ENCODE measurements at regions not wholly inside any gene's neighbourhood (a gene's known extent, or its start where the extent isn't known, plus 50 kb on each side); places are given as distances from the start of the nearest gene placed in this dataset.

- H3K4me3 ChIP-seq (ENCODE audit: low read length): no peak overlapping the region
- no peak for DNase-seq (ENCODE audit: low read depth, low spot score)
Measured at GRCh38 chr12:126727218-126728075, 1539.5 kb upstream of the TMEM132C start.

- no peak for DNase-seq (ENCODE audit: low read depth, low spot score)
- H3K4me3 ChIP-seq (ENCODE audit: low read length): no peak overlapping the region
Measured at GRCh38 chr12:126734296-126734695, 1532.7 kb upstream of the TMEM132C start.

GRCh38 chr12:126734710-126735109 lies 1532.3 kb upstream of the TMEM132C start:
- no peak for DNase-seq (ENCODE audit: low read depth, low spot score)
- H3K4me3 ChIP-seq (ENCODE audit: low read length): no peak overlapping the region

DNA sequence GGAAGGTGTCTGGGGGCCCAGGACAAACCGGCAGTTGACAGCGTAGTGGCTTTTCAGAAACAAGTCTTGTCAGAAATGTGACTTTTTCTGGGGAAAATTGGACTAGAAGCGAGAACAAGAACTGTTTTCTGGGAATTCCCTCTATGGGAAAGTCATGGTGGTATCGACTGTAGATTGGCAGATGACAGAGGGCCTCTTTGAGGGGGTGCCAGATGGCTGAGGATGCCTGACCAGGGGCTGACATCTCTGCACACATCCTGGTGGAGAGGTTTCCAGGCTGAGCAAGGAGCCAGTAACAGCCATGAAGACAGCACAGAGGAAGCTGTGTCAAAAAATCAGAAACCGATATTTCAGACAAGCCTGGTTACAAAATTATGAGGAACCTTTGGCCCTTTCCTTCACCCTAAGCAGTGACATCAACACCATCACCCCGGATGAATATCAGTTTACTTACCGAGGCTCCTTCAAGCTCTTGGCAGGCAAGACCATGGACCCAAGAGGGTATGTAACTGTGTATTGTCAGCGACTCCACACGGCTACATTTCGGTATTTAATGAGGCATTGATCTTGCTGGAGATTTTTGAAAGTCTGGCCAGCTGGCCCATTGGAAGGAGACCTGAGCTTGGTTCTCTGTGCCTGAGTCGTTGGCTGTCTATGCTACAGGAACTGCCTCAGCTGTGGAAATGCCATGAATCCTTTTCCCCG lies 1525.3 kb upstream of the TMEM132C start:
- DNase-seq (ENCODE audit: low read depth, low spot score): no peak
- no peak overlapping the region for H3K4me3 ChIP-seq (ENCODE audit: low read length)

DNA sequence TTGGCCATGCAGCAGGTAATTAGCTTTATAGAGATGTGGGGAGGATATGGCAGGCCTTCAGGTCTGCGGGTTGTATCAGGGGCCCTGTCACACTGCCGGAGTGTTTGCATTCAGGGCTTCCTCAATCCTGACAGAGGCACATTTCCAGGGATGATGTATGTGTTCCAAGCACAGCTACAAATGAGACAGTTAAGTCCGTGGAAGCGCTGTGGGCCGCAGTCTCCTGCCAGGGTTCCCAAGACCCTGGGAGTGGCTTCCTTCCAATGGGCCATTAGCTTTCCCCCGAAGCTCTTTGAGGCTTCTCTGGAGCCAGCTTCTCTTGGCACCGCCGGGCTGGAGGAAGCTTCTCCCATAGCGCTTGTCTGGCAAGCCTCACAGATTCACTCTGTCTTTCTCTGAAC lies 1524.7 kb upstream of the TMEM132C start:
- DNase-seq (ENCODE audit: low read depth, low spot score): no peak
- H3K4me3 ChIP-seq (ENCODE audit: low read length): no peak overlapping the region

GRCh38 chr12:126747530-126748149 lies 1519.3 kb upstream of the TMEM132C start:
- H3K4me3 ChIP-seq (ENCODE audit: low read length): no peak overlapping the region
- DNase-seq (ENCODE audit: low read depth, low spot score): peak; percentile 16

GRCh38 chr12:126752021-126752420 lies 1514.9 kb upstream of the TMEM132C start:
- DNase-seq (ENCODE audit: low read depth, low spot score): no peak
- no peak overlapping the region for H3K4me3 ChIP-seq (ENCODE audit: low read length)

- no peak overlapping the region for H3K4me3 ChIP-seq (ENCODE audit: low read length)
- no peak for DNase-seq (ENCODE audit: low read depth, low spot score)
Measured at GRCh38 chr12:126757326-126757725, 1509.6 kb upstream of the TMEM132C start.

- DNase-seq (ENCODE audit: low read depth, low spot score): no peak
- no peak overlapping the region for H3K4me3 ChIP-seq (ENCODE audit: low read length)
Measured at GRCh38 chr12:126760092-126760491, 1506.9 kb upstream of the TMEM132C start.

- no peak overlapping the region for H3K4me3 ChIP-seq (ENCODE audit: low read length)
- DNase-seq (ENCODE audit: low read depth, low spot score): no peak
Measured at GRCh38 chr12:126761420-126761819, 1505.5 kb upstream of the TMEM132C start.

DNA sequence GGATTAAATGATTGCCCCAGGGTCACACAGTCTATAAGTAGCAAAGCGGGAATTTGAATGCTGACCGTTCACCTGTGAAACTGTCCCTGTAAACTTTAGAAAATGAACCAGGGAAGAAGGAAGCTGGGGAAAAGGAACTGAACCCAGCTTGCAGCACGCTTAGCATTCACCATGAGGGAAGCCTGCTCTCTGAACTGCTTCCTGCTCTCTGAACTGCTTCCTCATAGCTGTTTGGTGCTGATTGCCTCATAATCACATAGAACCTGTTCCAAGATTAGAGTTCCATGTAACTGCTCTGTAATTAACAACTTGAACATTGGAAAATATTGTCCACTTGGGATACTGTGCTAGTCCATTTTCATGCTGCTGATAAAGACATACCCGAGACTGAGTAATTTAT lies 1504.8 kb upstream of the TMEM132C start:
- no peak overlapping the region for H3K4me3 ChIP-seq (ENCODE audit: low read length)
- no peak for DNase-seq (ENCODE audit: low read depth, low spot score)

DNA sequence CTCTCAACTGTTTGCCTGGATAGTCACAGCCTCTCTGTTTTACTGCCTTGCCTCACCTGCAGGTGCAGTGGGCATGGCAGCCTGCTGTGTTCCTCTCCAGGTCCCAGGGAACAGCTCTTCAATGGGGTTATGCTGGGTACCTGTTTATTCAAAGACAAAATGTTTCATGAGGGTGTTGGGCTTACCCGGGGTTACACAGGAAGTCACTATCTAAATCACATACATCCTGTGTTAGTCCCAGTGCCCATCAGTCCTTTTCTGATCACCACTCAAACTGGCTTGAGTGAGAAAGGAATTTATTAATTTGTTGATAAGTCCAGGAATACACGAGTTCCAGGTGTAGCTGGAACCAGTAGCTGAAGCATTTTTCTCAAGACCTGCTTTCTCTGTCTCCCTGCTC lies 1503.6 kb upstream of the TMEM132C start:
- no peak overlapping the region for H3K4me3 ChIP-seq (ENCODE audit: low read length)
- DNase-seq (ENCODE audit: low read depth, low spot score): no peak

- no peak for DNase-seq (ENCODE audit: low read depth, low spot score)
- no peak overlapping the region for H3K4me3 ChIP-seq (ENCODE audit: low read length)
Measured at GRCh38 chr12:126767334-126767733, 1499.6 kb upstream of the TMEM132C start.

- DNase-seq (ENCODE audit: low read depth, low spot score): no peak
- H3K4me3 ChIP-seq (ENCODE audit: low read length): no peak overlapping the region
Measured at GRCh38 chr12:126768517-126768916, 1498.5 kb upstream of the TMEM132C start.

DNA sequence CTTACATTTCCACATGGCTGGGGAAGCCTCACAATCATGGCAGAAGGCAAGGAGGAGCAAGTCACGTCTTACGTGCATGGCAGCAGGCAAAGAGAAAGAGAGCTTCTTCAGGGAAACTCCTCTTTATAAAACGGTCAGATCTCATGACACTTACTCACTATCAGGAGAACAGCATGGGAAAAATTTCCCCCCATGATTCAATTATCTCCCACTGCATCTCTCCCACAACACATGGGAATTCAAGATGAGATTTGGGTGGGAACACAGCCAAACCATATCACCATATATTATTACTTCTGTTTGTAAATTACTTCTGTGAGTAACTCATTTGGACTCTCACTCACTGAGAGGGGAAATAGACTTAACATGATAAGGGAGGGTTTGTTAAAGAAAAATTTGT lies 1496.8 kb upstream of the TMEM132C start:
- DNase-seq (ENCODE audit: low read depth, low spot score): no peak
- H3K4me3 ChIP-seq (ENCODE audit: low read length): no peak overlapping the region

- no peak overlapping the region for H3K4me3 ChIP-seq (ENCODE audit: low read length)
- no peak for DNase-seq (ENCODE audit: low read depth, low spot score)
Measured at GRCh38 chr12:126772171-126772864, 1494.7 kb upstream of the TMEM132C start.

- no peak for DNase-seq (ENCODE audit: low read depth, low spot score)
- no peak overlapping the region for H3K4me3 ChIP-seq (ENCODE audit: low read length)
Measured at GRCh38 chr12:126773012-126773411, 1494.0 kb upstream of the TMEM132C start.

- DNase-seq (ENCODE audit: low read depth, low spot score): no peak
- H3K4me3 ChIP-seq (ENCODE audit: low read length): no peak overlapping the region
Measured at GRCh38 chr12:126773491-126773890, 1493.5 kb upstream of the TMEM132C start.

- no peak overlapping the region for H3K4me3 ChIP-seq (ENCODE audit: low read length)
- no peak for DNase-seq (ENCODE audit: low read depth, low spot score)
Measured at GRCh38 chr12:126776026-126776655, 1490.8 kb upstream of the TMEM132C start.

Measured in Jurkat, Clone E6-1 (cell line).